ENCODE measurements at regions not wholly inside any gene's neighbourhood (a gene's known extent, or its start where the extent isn't known, plus 50 kb on each side); places are given as distances from the start of the nearest gene placed in this dataset.

DNA sequence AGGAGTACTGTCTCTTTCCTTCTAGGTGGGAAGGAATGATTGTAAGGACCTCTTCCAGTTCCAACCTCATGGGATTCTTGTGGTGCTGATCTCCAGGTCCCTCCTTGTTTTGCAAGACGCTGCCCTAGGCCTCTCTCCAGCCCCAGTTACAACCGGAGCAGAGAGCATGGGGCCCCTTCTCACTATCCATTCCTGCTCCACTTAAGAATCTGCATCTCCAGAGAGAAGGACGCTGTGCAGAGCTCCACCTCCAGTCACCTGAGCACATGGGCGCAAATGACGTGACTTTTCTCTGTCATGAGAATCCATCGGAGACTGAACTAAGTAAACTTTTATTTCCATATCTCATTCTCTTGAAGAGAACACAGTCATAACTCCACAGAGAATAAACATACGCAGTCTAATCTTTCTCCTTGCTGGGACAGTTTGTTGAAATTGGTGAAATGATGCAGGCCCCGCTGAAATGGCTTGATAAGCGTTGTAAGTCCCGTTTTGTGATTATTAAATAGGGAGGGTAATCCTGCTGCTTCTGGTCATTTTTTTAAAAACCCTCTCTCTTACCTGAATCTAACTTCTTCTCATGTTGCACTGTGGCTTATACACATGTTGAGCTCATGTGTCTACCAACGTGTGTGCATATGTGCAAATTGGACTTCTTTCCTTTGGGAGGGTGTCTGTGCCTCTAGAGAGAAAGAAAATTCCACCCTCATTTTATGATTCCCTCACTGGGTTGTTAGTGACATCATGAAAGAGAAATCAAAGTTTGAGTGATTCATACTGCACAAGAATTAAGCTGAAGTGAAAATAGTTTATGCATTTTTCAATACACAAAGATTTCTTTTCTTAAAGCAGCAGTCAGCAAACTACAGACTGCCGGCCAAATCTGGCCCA, 133.2 kb upstream of the TBX20 start:
- no peak for DNase-seq (ENCODE audit: low spot score)

DNA sequence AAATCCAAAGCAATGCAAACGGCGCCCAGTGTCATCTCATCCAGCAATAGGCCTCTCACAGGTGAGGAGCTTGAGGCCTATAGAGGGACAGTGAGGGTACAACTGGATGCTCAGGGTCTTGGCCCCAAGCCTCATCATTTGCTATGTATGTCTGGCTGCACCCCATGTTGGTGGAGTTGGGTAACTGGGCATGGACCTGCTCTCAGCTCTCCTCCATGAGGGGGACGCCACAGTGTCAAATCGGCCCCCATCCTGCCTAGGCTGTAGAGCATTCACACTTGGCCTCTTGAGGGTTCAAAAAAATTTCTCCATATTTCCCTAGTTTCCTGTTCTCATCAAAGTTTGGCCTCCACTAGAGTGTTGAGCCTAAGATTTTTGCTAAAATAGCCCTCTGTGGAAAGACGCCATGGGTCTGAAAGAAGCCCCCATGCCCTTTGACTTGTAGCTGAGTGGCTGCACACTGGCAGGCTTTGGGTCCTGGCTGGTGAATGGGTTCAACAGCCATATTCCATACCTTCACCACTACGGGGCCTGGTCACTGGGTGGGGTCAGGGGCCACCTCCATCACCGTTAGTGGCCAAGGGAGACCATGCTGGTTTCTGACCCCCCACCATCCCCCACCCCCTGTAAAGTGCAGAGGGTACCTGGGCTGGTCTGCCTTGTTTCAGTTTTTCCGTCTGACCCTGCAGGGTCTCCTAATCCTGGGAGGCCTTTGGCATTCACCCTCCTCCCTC, 132.3 kb upstream of the TBX20 start:
- DNase-seq (ENCODE audit: low spot score), result no peak

DNA sequence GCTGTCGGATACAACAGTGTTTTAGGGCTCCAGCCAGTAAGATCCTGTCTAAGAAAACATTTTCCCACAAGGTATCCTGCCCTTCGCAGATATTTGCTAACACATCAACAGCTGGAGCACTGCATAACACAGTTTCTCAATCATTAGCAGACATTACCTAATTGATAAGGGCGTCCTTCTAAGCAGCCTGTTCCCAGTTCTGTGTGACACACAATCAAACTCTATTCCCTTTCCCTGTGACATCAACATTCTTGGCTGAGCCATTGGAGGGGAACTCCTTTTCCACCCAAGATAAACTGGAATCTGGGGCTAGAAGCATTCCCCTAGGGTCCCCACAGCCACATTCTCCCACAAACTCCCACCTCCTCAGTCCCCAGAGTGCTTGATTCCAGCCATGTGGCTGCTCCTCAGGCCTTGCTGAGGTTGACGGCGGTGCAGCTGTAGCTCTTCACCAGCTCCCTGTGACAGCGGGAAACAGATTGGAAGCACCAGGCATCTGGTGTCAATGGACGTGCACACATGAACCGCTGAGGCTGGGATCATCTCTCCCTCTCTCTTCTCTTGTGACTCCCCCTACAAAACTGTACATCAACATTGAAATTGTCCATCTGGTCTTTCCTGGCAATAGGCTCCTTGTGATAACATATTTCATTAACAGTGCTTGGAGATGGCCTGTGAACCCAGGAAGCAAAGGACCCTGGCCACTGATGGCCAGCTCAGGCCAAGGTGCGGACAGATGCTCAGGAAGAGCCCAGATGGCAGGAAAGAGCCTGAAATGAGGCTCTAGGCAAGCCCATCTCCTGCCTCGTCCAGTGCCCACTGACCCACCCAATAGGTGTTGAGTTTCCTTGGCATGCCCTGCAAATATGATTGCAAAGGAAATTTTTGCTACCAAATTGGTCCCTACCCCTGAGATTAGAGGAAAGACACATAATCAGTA, 131.1 kb upstream of the TBX20 start:
- DNase-seq (ENCODE audit: low spot score), result no peak

DNA sequence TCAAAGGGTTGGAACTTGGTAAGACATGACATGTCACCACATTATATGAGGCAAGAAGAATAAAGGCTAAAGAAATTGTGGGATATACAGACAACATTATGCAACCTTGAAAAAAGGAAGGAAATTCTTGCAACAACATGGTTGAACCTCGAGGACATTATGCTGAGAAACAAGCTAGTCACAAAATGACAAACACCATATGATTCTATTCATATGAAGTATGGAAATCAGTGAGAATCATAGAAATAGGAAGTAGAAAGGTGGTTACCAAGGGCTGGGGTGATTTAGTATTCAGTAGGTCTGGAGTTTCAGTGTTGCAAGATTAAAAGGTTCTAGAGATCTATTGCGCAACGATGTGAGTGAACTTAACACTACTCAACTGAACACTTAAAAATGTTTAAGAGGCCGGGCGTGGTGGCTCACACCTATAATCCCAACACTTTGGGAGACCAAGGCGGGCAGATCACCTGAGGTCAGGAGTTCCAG, 126.9 kb upstream of the TBX20 start:
- DNase-seq (ENCODE audit: low spot score), result no peak

DNA sequence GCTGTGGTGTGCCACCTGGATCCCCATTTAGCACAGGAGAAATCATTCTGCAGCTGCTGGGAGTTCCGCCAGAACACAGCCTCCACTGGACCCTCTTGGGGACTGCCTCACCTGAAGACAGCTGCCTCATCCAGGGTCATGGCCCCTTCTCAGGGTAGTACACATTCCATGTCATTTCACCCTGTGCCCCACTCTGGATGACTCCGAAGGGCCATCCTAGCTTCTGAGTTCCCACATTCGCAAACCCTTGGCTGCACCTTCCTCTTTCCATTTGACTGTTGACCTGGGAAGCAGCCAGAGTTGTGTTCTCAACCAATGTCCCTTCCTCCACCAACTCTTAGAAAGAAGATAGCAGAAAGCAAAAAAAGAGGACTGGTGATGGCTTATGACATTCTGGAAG, 125.6 kb upstream of the TBX20 start:
- DNase-seq (ENCODE audit: low spot score), result no peak

DNA sequence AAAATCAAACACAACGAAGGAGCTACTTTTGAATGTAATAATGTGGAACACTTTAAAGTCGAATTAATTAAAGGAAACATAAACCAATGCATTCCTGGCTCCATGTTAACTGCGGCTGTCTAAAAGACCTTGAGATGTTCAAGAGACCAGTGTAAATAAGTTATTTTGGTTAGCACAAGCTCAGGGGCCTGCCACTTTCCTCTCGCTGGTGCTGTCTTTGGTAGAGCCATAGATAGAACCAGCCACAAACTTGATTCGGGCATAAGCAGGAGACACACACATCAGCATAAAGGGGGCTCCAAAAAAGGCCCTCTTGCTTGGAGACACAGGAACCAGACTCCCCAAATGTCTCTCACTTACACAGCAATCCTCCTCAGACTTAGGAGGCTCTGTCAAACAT, 121.6 kb upstream of the TBX20 start:
- DNase-seq (ENCODE audit: low spot score), result no peak

- DNase-seq (ENCODE audit: low spot score), result no peak
These were observed 121.0 kb upstream of the TBX20 start for GRCh38 chr7:35374858-35375257.

DNA sequence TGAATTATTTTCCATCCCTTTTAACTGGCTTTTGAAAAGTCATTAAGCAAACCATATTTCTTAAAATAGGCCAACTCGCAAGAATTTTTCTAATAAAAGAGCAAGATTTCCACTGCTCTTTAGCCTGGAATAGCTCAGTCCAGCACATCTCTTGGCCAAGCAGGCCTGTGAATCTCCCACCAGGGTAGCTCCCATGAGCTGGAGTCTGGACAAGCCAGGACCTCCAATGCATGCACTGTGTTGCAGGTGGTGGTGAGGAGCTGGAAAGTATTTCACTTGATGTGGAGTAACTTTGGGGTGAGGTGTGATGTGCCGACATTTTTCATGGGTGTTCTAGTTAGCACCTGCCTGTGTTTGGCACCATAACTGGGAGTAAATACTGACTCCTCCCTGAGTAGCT, 117.3 kb upstream of the TBX20 start:
- DNase-seq (ENCODE audit: low spot score), result no peak

DNA sequence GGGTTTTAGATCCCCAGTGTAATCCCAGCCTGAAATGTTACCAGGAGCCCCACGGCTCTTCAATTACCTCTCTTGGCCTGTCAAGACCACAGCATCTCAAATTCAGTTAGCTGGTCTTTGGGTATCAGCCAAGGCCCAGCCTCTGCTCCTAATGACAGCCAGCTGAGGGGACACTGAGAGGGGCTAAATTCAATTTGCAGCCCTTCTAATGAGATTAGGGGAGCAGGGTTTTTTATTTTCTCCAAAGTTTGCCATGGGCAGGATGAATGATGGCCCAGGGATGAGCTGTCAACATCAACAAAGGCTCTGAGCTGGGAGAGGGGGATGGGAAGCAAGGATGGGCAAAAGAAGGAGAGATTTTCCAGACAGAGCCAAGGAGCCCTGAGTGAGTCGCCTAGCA, 116.8 kb upstream of the TBX20 start:
- DNase-seq (ENCODE audit: low spot score), result no peak

DNA sequence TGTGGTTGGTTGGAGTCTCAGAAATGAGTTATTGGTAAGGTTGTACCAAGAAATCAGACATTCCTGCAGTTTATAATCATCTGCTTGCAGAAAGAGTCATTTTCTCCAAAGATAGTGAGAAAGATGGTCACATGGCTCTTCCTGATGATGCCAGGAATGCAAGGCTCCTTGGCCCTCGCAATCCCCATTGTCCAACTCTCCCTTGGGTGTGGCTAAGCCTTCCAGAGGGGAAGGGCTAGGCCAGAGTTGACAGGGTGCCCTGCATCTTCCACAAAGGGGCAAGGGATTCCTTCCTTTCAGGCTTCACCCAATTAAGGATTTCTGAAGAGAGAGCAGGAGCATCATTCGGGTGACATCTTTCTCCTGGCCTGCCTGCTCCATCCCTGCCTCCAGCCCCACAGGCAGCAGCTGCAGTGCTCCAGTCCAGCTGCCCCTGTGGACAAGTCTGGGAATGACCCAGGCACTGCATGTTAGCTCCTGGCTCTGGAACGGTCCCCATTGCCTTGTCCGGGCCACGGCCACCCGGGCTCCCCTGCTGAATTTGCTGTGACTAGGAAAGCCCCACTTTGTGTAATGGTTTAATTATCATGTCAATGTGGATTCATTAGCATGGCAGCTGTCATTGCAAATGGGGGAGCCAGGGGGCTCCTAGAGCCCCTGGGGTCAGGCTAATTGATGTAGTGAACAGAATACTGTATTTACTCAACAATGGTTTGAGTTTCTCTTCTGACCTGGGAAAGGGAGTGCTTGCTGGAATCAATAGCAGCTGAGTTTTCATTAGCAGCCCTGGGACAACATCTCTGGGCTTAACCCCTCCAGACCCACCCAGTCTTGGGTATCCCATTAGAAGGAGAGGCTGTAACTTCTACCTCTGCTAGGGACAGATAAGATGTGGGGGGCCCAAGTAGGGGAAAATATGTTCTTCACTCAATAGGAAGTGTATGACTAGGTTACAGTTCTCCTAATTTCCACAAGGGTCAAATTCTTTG, 112.6 kb upstream of the TBX20 start:
- DNase-seq (ENCODE audit: low spot score), result no peak

DNA sequence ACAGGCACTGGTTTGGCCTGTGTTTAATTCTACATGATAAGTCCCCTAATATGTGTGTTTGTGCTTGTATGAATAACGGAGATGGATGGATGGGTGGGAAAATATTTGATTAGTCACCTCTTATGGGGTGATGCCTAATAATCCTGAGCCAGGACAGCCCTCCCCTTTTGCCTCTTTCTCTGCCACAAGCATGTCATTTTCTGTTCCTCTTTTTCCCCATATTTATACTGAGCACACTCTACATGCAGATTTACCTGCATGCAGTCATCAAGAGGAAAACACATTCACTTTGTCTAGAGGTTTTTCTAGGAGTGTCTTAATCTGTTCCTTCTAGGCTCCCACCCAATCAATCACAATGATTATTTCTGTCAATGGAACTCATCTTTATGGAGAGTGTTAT, 111.6 kb upstream of the TBX20 start:
- DNase-seq (ENCODE audit: low spot score), result no peak

DNA sequence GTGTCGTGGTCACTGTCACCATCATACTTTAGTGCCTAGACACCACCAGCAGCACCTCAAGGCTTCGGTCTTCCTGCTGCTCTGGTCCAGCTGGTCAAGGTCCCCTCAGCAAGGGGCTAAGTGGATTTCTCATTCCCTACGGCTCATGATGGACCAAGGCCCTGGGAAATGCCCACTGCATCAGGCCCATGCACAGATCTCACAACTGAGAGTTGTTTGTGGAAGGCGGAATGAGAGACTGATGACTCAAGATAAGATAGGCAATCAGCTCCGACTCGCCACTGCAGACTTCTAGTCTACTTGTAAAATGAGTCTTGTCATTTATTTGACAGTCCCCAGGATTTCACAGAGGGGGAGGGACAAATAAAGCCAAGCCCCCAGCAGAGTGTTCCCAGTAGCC, 108.4 kb upstream of the TBX20 start:
- DNase-seq (ENCODE audit: low spot score), result no peak

DNA sequence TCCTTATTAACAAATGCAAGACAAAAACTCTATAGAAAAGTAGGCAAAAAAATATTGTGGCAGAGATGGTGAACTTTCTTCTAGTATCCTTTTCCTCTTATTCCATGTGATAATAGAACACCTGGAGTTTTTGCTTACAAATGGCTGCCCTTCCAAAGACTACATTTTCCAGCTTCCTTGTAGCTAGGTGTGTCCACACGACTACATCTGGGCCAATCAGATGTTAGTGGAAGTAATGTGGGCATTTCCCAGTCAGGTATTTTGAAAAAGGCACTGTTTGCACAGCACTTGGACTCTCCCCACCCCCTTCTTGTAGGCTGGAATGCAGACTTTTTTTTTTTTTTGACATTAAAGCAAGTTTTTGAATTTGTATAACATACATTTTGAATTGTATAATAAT, 105.5 kb upstream of the TBX20 start:
- DNase-seq (ENCODE audit: low spot score), result no peak

GRCh38 chr7:35356495-35356894, 102.6 kb upstream of the TBX20 start:
- DNase-seq (ENCODE audit: low spot score), result no peak

DNA sequence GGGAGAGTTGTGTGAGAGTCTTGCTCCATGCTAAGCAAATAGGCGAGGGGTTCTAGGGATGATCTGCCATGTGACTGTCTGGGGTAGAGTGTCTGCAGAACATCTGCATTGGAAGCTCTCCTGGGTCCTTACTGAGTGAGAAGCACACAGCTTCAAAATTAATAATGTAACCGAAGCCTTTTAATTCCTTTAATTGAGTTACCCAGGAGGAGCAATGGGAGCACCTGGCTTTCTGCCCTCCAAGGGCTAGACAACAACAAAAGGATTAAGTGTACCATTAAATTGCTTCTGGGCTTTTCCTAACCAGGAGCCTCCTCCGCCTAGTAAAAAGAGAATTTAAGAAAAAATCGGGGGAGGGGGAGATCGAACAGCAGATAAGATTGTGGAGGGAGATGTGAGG, 102.0 kb upstream of the TBX20 start:
- no peak for DNase-seq (ENCODE audit: low spot score)

- no peak for DNase-seq (ENCODE audit: low spot score)
These were observed 101.3 kb upstream of the TBX20 start for GRCh38 chr7:35355199-35355598.

- DNase-seq (ENCODE audit: low spot score), result no peak
These were observed 99.6 kb upstream of the TBX20 start for GRCh38 chr7:35353481-35353880.

GRCh38 chr7:35351466-35351865, 97.6 kb upstream of the TBX20 start:
- DNase-seq (ENCODE audit: low spot score), result no peak

DNA sequence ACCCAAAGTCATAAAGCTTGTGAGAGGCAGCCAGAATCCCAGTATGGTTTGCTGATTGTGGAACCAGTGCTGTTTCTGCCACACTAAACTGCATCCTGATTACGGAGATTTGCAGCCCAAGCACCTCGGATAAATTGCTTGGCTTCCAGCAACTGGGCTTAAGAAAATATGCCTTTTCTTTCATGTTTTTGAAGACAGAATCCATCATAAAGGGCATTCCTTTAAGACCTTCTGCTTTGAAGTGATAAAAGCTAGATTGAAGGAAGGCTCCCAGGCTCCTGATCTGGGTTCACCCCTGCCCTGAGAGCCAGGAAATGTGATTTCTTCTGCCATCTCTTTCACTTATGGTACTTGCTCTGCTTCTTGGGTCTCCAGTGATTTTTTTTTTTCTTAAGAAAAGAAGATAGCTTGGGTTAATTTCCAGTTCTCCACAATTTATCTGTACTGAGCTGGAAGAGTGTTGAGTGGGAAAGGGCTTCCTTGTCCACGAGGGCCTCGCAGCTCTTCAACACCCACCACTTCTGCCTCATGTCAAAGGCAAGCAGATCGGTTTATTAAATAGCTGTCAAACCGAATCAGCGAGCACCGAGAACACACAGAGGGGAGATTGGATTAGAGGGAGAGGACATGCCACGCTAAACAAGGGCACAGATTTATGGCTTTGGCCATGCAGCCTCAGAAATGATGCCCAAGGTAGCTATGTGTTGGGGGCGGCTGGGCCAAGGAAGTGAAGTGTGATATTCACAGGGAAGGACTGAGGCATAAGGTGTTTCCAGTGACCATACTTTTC, 94.9 kb upstream of the TBX20 start:
- DNase-seq (ENCODE audit: low spot score), result no peak

DNA sequence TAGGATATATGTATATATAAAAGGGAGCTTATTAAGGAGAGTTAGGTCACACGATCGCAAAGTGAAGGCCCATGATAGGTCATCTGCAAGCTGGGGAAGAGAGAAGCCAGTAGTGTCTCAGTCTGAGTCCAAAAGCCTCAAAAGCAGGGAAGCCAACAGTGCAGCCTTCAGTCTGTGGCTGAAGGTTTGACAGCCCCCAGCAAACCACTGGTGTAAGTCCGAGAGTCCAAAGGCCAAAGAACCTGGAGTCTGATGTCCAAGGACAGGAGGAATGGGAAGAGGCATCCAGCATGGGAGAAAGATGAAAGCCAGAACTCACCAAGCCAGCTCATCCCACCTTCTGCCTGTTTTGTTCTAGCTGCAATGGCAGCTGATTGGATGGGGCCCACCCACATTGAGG, 88.9 kb upstream of the TBX20 start:
- no peak for DNase-seq (ENCODE audit: low spot score)
